KBM-7 (cell line): ENCODE measurements at regions not wholly inside any gene's neighbourhood (a gene's known extent, or its start where the extent isn't known, plus 50 kb on each side); places are given as distances from the start of the nearest gene placed in this dataset.
A peak's percentile ranks its signal among the peaks of the same experiment; 100 is the strongest.

Experiments
- DNase-seq: peaks from one replicate; pipeline ENCODE4 v3.0.0-alpha.2; 2015
- in situ Hi-C: fragments of 300-500 bp; cut with MboI; formaldehyde crosslinking; loops from 2 replicates; pipeline ENCODE4 v1.14.3; 2020; ENCODE audit warnings: low sequenced_read_pairs, low pct_unique_long_range_greater_than_20kb, mixed read lengths

DNA sequence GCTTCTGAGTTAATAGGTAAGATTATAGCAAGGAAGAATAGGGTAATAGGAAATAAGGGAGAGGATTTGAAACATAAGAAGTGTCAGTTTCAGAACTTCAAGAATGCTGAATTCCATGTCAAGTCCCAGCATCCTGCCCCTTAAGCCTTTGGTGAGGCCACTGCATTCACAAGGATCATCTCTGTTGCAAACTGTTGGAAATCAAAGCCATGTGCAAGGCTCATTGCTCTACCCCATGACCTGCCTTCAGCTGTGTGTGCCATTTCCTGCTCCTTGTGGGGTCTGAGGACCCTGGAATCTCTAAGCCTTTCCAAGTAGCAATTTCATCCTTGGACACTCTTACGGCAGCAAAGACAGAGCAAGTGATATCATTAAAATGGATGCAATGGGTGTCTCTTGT lies 203.0 kb downstream of the CDC5L start:
- in situ Hi-C loops: no loop called here
- no peak for DNase-seq

DNA sequence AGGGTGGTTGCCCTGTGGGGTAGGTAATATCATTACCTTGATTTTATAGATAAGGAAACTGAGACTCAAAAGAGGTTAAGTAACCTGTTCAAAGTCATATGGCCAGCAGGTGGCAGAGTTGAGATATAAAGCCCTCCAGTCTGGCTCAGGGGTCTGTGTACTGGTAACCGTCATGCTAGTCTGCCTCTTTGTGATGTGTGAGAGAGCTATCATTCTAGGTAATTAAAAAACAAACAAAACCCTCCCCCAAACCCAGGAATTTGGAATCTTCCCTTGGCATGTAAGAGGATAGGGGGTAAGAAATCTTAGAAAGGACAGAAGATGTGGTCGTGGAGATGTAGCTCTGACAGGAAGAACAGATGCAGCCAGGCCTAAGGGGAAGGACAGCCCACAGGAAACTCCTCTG lies 206.0 kb downstream of the CDC5L start:
- peak; percentile 75 for DNase-seq
- in situ Hi-C loops: no loop called here

DNA sequence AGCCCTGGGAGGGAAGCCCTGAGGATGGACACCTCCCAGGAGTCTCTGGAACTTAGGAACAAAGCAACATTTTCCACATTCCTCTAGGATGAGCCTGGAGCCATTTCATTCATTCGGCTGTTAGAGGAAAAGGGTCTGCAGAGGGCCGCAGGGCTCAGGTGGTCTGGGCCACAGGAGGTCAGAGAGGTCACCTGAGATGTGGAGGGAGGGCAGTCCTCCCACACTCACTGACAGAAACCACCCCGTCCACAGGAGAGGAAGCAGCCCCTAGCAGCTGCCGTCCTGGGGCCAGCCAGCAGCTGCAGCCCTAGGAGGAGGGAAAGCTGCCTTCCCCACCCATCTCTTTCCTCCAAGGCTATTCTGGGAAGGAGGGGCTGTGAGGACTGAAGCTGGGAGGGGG lies 207.0 kb downstream of the CDC5L start:
- no peak for DNase-seq
- in situ Hi-C loops: no loop called here

DNA sequence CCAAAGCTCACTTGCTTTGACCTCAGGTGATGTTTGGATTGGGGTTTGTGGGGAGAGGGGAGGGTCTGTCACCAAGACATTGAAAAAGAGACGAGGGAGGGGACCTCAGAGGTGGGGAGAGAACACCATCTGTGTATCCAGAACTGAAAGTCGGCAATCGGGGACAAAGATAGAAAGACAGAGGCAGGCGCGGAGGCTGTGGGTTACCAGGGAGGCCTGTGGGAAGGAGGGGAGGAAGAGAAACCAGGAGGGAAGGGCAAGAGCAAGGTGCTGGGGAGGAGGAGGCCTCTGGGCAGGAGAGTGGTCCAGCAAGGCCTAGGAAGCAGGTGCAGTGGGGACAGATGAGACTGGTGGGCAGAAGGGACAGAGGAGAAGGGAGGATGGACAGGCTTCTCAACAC lies 211.2 kb downstream of the CDC5L start:
- in situ Hi-C loops: no loop called here
- no peak for DNase-seq

DNA sequence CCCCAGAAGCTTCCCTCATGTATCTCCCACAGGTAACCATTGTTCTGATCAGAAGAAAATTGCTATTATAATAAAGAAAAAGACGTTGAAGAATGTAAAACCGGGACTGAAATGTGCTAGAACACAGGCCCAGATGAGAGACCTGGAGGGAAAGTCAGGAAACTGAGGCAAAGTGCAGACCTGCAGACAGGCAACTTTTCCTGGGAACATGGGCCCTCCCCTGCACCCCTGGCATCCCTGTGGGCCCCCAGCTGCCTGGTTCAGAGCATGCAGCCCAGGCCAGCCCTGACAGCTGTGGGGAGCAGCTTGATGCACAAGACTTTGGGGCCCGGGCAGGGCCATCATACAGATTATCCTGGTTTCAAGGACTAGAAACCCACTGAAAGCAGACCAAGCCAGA lies 212.2 kb downstream of the CDC5L start:
- in situ Hi-C loops: no loop called here
- DNase-seq: no peak

DNA sequence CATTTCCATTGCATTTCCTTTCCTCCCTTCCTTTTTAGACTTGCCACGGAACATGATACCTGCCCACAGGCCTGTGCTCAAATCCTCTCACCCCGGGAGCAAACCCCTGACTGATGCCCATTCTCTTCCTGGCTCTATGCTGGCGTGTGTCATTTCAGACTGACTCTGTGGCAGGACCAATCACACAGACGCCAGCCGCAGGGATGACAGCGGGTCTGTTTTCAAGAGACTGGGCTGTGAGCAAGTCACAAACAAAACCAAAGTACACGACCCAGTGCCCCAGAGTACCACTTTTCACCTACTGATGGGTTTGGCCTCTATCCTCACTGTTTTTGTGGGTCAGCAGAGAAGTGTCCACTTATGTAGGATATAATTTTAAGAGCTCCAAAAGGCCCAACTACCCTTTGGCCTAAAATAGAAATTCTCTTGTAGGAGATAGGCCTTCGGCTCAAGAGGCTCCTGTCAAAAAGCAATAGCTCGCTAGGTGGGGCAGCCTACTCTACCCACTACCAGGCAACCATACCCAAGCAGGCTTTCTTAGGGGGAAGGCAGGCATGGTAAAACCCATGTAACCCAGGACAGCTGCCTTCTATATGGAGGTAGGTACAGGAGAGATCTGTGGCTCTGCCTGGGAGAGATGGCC lies 215.7 kb downstream of the CDC5L start:
- DNase-seq: no peak
- in situ Hi-C loops: no loop called here

DNA sequence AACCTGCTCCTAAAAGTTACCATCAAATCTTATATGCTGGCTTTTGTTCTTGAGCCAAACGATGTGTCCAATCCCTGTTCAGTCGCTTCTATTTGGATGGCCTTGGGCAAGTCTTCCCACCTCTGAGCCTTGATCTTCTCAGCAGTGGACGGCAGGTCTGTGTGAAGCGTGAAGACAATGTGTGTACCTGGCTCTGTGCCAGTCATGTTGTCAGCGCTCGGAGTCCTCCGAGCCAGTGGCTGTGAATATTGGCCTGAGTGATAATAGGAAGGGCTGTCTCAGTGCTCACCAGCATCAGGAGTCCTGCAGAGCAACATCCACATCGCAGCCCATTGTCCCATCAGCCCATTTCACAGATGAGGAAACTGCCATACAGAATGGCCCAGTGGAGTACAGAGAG lies 219.0 kb downstream of the CDC5L start:
- in situ Hi-C loops: no loop called here
- DNase-seq: no peak

DNA sequence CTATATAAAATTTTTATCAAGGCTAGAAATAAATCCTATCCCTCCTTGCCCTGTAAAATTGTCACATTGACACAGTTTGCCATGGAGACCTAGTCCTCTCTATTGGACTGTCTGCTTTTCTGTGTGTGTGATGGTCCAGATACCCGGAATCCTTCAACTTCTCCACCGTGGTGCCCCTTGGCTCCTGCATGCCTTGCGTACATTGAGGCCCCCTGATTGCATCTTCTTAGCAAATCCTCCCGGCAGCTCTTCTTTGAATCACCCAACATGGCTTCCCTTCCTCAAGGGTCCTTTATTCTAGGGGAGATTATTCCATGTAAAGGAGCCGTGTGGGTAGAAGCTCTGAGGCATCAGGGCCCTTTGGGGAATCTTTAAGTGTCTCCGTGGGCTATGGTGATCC lies 219.5 kb downstream of the CDC5L start:
- in situ Hi-C loops: no loop called here
- no peak for DNase-seq

DNA sequence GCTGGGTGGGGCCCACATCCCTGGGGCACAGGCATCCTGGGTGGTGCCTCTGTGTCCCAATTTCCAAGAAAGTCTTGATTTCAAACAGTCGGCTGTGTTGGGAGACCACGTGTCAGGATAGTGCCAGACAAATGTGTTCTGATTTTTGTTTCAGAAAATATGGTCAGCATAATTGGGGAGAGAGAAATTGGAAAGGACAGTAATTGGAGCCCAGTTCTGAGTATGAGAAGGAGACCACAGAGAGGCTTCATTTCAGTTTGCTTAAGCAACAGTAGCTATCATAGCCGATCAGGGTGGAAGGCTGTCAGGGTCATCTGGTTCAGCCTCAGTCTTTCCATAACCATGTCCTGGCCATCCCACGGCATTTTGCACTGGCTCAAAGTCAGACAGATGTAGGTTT lies 220.7 kb downstream of the CDC5L start:
- no peak for DNase-seq
- in situ Hi-C loops: no loop called here

DNA sequence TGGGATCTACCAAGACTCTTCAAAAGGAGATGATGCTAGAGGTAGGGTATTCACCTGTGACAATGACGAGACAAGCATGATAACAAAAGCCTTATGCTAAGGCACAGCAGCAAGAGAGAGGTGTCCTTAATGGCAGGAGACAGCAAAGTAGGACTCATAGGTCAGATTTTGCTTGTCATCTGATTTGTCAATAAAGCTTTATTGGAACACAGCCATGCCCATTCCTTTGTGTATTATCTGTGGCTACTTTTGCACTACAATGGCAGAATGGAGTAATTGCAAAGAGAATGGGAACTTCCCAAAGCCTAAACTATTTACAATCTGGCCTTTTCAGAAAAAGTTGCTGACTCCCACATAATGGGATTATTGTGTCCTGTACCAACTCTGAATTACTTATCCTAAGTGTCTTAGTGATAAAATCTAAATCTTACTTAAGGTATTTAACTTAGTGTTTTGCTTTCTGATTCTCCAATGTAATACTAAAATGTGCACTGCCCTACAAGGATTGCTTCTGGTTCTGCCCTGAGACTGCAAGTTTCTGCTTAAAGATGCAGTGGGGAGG lies 221.6 kb downstream of the CDC5L start:
- in situ Hi-C loops: no loop called here
- DNase-seq: no peak

DNA sequence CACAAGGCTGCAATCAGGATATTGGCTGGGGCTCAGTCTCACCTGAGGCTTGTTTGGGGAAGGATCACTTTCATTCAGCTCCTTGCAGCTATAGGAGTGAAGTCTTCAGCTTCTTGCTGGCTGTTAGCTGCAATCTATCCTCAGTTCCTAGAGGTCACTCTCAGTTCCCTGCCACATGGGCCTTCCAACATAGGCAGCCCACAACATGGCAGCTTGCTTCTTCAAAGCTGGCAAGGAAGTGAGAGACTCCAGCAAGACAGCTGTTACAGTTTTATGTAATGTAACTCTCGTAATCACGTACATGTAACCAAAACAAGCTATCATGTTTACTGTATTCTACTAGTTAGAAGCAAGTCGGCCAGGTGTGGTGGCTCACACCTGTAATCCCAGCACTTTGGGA lies 226.9 kb downstream of the CDC5L start:
- in situ Hi-C loops: no loop called here
- DNase-seq: no peak

DNA sequence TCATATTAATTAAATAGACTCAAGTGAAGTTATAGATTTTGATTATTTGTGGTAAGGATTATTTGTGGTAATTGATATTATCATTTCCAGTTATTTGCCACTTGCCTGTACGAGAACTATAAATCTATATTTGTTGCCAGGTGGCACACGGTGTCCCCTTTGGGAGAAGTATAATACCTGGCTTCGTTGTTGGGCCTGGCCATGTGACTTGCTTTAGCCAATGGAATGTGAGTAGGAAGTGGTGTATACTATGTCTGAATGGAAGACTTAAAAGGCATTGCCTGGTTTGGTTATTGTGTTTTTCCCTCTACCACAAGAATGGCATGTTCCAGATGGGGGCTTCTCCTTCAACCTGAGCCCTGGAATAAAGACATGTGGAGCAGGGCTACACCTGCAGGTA lies 228.1 kb downstream of the CDC5L start:
- no peak for DNase-seq

DNA sequence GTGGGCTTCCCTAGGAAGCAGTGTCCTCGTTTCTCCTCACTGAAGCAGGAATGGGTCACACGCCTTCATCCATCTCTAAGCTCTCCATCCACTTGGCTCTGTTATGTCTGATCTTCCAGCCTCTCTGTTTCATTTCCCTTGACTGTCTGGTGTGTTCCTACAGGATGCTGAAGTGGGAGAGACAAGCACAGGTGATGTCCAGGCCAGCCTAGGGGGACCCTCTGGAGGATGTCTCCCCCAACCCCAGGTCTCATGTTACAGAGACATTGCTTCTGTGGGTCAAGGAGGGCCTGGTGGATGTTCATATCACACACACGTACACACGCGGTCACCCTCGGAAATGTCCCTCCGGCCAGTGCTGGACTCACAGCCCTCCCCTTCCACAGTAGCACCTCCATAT lies 229.9 kb downstream of the CDC5L start:
- no peak for DNase-seq
- in situ Hi-C loops: no loop called here

More for the DNA sequence above, 228.1 kb downstream of the CDC5L start:
- in situ Hi-C loops: no loop called here

DNA sequence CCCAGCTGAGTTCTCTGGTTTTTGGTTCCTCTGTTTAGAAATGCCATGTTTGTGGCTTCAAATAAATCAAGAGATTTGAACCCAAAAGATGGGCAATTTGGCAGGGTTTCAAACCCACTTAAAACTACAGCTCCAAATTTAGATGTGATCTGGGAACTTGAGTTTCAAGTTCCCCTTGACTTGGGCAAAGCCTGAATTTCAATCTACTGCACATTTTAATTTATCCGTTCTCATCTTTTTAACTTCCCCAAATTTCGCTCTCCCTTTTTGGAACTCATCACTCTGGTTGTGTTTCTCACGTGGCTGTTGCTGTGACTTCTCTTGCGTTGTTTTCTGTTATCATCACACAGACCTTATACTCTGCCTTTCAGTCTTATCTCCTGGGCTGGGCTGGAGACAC lies 230.9 kb downstream of the CDC5L start:
- peak; percentile 17 for DNase-seq
- in situ Hi-C loops: no loop called here

DNA sequence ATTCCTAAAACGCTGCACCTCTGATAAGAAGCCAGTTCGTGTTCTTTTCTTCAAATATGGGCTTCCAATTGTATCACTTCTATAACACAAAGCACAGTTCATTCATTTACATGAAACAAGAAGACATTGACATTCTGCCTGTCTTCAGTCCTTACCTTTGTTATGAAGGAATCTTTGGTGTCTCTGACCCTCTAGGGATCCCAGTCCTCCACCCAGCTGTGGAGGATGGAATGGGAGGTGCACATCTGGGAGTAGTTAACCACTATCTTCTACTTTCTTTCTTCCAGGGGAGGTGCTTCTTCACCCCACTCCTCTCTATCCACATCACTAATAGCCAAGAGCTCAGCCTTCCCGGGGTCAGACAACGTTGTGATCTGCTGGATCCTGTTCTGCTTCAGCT lies 233.4 kb downstream of the CDC5L start:
- DNase-seq: no peak

DNA sequence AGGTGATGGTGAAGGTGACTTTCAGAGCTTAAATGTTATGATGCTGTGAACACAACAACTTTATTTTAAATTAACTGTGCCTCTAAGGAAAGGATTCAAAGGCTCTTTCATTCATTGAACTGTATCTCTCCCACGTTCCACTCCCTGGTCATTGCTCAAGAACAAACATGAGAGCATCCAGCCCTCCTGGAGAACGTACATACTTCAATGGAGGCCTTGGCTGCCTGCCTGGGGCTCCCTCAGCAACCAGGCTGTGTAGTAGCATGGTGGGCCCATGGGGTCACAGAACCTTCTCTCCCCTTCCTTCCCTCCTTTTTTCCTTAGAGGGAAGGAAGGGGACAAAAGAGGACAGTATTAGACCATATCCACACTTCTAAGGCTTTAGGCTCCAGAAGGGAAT lies 234.3 kb downstream of the CDC5L start:
- in situ Hi-C loops: no loop called here
- no peak for DNase-seq

More for the DNA sequence above, 233.4 kb downstream of the CDC5L start:
- in situ Hi-C loops: no loop called here

DNA sequence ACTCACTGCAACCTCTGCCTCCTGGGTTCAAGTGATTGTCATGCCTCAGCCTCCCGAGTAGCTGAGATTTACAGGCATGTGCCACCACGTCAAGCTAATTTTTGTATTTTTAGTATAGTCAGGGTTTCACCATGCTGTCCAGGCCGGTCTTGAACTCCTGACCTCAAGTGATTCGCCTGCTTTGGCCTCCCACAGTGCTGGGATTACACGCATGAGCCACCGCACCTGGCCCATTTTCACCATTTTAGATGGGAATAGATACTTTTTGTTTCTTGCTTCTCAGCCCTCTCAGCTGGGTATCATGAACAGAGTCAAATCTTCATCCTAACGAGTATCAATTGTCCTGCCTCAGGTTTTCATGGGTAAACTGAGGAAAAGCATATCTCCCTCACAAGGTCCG lies 235.0 kb downstream of the CDC5L start:
- in situ Hi-C loops: no loop called here
- DNase-seq: no peak

DNA sequence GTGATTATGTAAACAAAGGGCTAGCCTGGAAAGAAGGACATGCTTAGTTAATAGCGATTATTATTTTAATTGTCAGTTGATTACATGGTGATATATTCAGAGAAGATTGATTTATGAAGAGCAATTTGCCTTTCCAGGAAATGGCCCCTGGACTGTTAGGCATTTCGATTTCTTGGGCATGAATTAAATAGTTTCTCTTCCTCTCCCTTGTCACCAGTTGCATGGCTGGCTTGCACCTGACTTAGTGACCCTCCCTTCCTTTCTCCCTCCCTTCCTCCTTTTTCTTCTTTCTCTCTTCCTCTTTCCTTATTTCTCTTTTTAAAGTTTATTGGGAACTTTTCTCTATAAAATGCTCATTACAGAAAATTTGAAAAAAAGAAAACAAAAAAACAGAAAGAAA lies 235.4 kb downstream of the CDC5L start:
- no peak for DNase-seq
- in situ Hi-C loops: no loop called here

DNA sequence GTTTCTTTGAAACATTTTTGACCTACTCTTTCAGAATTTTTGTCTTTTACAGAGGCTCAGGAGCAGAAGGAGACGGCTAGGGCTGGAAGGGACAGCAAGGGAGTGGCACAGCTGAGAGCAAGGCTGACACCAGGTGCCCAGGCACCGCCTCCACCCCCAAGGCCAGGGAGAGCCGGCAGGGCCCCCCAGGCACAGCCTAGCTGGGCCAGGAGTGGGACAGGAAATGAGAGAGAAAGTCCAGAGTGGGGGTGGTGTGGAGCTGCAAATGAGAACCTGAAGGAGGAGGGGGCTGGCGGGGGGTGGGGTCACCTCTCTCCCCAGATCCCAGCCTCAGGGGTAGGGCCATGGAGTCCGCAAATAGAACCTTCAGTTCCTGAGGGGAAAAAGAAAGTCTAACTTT lies 236.7 kb downstream of the CDC5L start:
- in situ Hi-C loops: no loop called here
- DNase-seq: no peak

DNA sequence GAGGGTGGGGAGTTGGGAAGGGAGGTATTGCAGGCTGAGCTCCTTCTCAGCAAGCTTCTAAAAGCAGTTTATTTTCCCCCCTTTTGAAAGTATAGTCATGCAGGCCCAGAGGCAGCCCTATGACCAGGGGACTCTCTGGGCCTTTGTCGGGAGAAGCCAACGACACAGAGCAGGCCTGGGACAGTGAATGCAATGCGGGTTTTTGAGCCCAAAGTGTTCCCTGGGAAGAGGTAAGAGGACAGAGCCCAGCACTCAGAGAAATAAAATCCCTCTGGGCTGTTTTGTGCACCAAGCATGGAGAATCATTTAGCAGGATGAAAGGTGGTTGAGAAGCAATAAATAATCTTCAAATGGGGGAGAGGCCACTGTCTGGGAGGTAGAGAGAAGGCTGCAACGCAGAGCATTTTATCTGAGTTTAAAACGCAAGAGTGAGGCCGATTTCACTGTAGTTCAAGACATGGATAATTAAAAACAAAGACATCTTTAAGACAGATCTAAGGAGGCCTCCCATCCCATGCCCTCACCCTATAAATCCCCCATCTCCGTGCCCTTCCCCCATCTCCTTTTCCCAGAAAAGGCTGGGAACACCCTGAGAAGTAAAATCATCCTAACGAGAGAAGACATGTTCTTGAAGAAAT lies 237.5 kb downstream of the CDC5L start:
- in situ Hi-C loops: loop anchor here (25.0 kb wide), 1 partner anchor 1087 kb away; no protein-coding TSS in a partner anchor
- no peak for DNase-seq

DNA sequence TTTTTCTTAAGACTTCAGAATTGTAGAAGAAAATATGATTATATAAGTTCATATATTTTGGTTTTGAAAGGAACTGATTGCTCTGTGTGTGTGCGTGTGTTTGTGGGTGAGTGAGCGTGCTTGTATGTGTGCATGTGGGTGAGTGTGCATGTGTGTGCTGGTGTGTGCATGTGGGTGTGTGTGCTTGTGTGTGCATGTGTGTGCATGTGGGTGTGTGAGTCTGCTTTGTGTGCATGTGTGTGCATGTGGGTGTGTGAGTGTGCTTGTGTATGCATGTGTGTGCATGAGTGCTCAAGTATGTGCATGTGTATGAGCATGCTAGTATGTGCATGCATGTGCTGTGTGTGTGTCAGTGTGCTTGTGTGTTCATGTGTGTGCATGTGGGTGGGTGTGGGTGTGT lies 238.5 kb downstream of the CDC5L start:
- no peak for DNase-seq
- in situ Hi-C loops: loop anchor here (25.0 kb wide), 1 partner anchor 1086 kb away; no protein-coding TSS in a partner anchor
